HS-27A (cell line): ENCODE measurements at regions not wholly inside any gene's neighbourhood (a gene's known extent, or its start where the extent isn't known, plus 50 kb on each side); places are given as distances from the start of the nearest gene placed in this dataset.

Source experiments
- DNase-seq: peaks from one replicate; pipeline ENCODE4 v3.0.0-alpha.2; 2012; ENCODE audit warnings: low read depth, missing footprints

GRCh38 chr5:34505731-34506130, 150.4 kb upstream of the RAI14 start:
- DNase-seq, result no peak

- DNase-seq, result no peak
These were observed 148.2 kb upstream of the RAI14 start for GRCh38 chr5:34507933-34508332.

GRCh38 chr5:34509392-34509791, 146.7 kb upstream of the RAI14 start:
- DNase-seq, result no peak

GRCh38 chr5:34510002-34510401, 146.1 kb upstream of the RAI14 start:
- DNase-seq, result no peak

GRCh38 chr5:34511063-34511462, 145.1 kb upstream of the RAI14 start:
- DNase-seq, result no peak

GRCh38 chr5:34511481-34511880, 144.6 kb upstream of the RAI14 start:
- DNase-seq, result no peak

GRCh38 chr5:34511915-34512314, 144.2 kb upstream of the RAI14 start:
- no peak for DNase-seq

- no peak for DNase-seq
These were observed 140.0 kb upstream of the RAI14 start for GRCh38 chr5:34516166-34516565.

GRCh38 chr5:34516686-34517085, 139.4 kb upstream of the RAI14 start:
- no peak for DNase-seq

GRCh38 chr5:34517249-34517648, 138.9 kb upstream of the RAI14 start:
- DNase-seq, result no peak

- no peak for DNase-seq
These were observed 136.5 kb upstream of the RAI14 start for GRCh38 chr5:34519489-34520220.

GRCh38 chr5:34521628-34522290, 134.4 kb upstream of the RAI14 start:
- no peak for DNase-seq

GRCh38 chr5:34522599-34523386, 133.3 kb upstream of the RAI14 start:
- peak; percentile 78 for DNase-seq

- DNase-seq, result no peak
These were observed 132.8 kb upstream of the RAI14 start for GRCh38 chr5:34523387-34523726.

GRCh38 chr5:34524123-34524522, 132.0 kb upstream of the RAI14 start:
- DNase-seq, result peak; percentile 56

GRCh38 chr5:34525761-34526160, 130.4 kb upstream of the RAI14 start:
- DNase-seq, result no peak

GRCh38 chr5:34526682-34527305, 129.3 kb upstream of the RAI14 start:
- DNase-seq, result no peak

- DNase-seq, result no peak
These were observed 126.4 kb upstream of the RAI14 start for GRCh38 chr5:34529581-34530331.

- DNase-seq, result no peak
These were observed 125.5 kb upstream of the RAI14 start for GRCh38 chr5:34530637-34531036.

GRCh38 chr5:34531751-34532360, 124.3 kb upstream of the RAI14 start:
- DNase-seq, result peak; percentile 50
